VCaP (cell line): ENCODE measurements at regions not wholly inside any gene's neighbourhood (a gene's known extent, or its start where the extent isn't known, plus 50 kb on each side); places are given as distances from the start of the nearest gene placed in this dataset.

Experiments
- H3K27ac ChIP-seq: fragments of 450-650 bp; 2 replicates; pipeline ENCODE4 v1.5.1; 2017
- TF ChIP-seq, protein P1 (sequence below): fragments of 450-650 bp; conservative IDR thresholded peaks from 2 replicates; pipeline ENCODE4 v1.5.1; 2017; ENCODE audit warnings: mild to moderate bottlenecking, moderate library complexity

DNA sequence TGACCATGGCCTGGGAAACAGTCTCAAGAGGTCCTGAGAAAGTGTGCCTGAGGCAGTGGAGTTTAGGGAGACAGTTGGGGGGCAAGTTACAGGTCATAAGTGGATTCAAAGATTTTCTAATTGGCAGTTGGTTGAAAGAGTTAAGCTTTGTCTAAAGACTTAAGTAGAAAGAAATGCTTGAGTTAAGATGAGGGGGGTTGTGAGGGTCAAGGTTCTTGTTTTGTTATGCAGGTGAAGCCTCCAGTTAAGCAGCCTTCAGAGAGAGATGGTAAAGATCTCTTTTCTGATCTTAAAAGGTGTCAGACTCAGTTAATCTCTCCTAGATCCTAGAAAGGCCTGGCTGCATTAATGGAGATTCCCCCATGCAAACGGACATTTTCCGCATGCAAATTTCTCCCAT lies 356.3 kb upstream of the C2CD4B start:
- no peak overlapping the region for H3K27ac ChIP-seq
- TF ChIP-seq, protein P1, sequence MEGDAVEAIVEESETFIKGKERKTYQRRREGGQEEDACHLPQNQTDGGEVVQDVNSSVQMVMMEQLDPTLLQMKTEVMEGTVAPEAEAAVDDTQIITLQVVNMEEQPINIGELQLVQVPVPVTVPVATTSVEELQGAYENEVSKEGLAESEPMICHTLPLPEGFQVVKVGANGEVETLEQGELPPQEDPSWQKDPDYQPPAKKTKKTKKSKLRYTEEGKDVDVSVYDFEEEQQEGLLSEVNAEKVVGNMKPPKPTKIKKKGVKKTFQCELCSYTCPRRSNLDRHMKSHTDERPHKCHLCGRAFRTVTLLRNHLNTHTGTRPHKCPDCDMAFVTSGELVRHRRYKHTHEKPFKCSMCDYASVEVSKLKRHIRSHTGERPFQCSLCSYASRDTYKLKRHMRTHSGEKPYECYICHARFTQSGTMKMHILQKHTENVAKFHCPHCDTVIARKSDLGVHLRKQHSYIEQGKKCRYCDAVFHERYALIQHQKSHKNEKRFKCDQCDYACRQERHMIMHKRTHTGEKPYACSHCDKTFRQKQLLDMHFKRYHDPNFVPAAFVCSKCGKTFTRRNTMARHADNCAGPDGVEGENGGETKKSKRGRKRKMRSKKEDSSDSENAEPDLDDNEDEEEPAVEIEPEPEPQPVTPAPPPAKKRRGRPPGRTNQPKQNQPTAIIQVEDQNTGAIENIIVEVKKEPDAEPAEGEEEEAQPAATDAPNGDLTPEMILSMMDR = no peak

DNA sequence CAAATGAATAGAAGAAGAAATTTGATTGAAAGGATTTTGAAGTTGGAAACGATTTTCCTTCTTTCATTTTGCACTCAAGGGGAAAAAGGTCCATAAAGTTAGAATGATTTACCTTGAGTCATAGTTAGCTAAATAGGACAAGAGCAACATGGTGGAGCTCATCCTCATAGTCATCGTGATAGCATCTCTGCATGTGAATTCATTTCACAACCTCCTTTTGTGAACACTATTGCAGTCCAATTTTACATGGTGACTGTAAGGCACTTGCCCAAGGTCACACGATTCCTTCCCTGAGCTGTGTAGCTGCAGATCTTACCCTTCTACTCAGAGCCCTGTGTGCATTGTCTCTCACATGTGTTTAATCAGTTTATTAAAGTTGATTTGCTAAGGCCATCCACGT lies 359.8 kb upstream of the C2CD4B start:
- no peak overlapping the region for H3K27ac ChIP-seq
- TF ChIP-seq, protein P1 = no peak

DNA sequence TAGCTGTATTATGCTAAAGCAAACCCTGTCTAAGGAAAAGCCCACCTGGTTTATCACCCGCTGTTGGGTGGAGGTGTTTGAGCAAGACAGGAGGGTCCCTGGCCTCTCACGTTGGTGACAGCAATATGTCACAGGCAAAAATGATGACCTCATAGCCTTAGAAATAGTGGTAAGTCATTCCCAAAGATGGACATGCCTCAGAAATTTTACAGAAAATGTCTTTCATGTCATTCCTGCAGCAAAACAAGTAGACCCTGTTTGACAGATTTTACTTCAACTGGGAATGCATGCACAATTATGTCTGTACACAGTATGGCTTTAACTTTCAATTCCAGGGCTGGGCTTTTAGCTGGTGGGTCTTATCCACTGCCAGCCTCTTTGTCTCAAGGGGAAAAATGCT lies 362.3 kb upstream of the C2CD4B start:
- H3K27ac ChIP-seq = no peak overlapping the region
- TF ChIP-seq, protein P1 = no peak

DNA sequence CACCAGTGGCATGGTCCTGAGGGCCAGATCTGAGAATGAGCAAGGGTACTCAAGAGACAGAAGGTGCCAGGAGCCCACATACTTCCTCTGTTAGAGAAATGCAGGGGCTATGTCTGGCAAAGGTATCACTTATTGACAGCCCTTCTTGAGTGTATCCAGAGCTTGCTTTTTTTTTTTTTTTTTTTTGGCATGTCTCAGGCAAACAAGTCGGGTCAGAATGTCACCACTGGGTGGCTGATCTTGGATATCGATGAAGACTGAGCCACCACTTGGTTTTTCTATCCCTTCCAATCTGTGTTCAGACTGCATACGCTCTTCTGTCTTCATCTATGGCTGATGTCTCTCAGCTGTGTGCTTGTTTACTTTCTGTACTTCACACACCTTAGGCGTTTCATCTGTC lies 363.4 kb upstream of the C2CD4B start:
- H3K27ac ChIP-seq = no peak overlapping the region
- TF ChIP-seq, protein P1 = no peak

DNA sequence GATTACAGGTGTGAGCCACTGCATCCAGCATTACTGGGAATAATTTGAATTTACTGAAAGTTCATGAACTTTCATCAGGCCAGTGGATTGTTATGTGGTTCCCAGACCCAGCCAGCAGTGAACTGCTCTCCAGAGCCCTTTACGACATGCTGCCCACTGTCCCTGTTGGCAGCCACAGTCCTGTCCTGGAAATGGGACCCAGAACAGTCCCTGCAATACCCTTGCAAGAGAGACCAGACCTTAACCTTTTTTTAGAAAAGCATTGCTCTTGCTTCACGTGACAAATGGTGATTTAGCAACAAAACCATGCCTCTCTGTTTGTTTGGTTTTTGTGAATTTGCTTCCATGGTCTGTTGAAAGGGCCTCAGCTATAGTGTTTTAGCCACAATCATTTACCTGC lies 367.3 kb upstream of the C2CD4B start:
- no peak overlapping the region for H3K27ac ChIP-seq
- TF ChIP-seq, protein P1 = no peak

DNA sequence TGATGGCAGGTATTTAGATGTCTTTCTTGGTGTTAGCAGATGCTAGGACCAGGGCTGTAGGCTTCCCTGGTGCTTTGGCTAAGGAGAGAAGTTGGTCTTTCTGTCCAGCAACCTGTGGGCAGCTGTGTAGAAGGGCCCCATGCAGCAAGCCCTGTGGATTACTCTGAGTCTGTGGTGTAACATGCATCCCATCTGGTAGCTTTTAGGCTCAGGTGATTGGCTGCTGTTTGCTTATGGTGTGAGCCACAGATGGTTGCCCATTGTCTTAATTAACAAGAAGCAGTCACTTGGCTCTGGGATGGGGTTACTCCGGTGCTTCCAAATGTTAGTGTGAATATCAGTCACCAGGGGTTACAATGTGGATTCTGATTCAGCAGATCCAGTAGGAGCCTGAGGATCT lies 368.6 kb upstream of the C2CD4B start:
- TF ChIP-seq, protein P1 = no peak
- H3K27ac ChIP-seq = no peak overlapping the region

DNA sequence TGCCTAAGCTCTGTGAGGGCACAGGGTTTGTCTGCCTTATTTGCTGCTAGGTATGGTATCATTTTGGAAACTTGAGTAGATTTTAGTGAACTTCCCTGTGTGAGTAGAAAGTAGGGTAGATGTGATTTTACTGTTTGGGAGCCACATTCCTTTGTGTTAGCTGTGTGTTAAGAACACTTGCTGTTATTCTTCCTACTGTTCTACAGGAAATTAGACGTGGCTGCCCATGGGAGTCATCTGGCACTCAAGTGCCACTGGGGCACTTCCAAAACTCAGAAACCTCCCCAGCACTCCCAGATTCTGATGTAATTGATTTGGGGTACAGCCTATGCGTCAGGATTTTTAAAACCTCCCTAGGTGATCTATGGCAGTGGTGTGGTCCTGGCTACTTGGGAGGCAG lies 369.9 kb upstream of the C2CD4B start:
- no peak overlapping the region for H3K27ac ChIP-seq
- TF ChIP-seq, protein P1 = no peak

DNA sequence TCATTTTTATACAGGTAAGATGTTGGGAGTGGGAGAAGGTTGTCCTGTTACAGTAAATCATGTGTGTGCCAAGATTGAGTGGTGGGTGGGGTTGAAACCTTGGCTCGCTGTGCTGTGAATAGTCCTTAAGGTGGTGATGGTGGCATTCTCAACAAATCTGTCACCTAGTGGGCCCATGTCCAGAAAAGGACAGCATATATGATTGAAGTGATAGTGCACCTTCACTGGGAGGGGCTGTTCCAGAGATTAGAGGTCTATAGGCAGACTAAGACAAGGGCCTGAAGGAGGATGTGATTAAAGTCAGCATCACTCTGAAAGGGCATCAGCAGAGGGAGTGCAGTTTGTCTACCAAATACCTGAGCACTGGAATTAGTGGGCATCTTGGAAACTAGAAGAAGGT lies 374.2 kb upstream of the C2CD4B start:
- H3K27ac ChIP-seq = peak overlapping the region; percentile 29; the same call in 1 of the 2 replicates
- TF ChIP-seq, protein P1 = no peak; the same call in 1 of the 2 replicates
